ENCODE measurements at regions not wholly inside any gene's neighbourhood (a gene's known extent, or its start where the extent isn't known, plus 50 kb on each side); places are given as distances from the start of the nearest gene placed in this dataset.

DNA sequence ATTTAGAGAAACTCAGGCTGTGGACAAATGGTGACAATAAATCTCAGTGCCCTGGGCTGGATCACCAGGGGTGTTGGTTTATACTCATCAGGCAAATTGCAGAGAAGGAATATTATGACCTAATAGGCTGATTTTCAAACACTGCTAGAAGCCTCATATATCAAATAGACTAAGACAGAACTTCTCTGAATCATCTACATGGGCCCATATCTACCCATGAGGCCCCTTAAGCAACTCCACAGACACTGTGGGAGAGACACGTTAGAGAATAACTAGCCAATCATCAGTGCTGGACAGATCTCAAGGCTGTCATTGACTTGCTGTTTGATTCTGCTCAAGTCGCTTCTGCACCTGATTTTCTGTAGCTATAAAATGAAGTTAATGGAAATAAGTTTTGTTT lies 545.8 kb downstream of the SOX6 start (continued):
- TF ChIP-seq CREB1 (CRISPR knock-in tag; IDR thresholded peaks at IDR 0.05; ENCODE audit: low read depth) (no peak), EZH2phosphoT487 (IDR thresholded peaks at IDR 0.05; ENCODE audit: unreplicated experiment) (no peak)
- TF ChIP-seq, protein P1, sequence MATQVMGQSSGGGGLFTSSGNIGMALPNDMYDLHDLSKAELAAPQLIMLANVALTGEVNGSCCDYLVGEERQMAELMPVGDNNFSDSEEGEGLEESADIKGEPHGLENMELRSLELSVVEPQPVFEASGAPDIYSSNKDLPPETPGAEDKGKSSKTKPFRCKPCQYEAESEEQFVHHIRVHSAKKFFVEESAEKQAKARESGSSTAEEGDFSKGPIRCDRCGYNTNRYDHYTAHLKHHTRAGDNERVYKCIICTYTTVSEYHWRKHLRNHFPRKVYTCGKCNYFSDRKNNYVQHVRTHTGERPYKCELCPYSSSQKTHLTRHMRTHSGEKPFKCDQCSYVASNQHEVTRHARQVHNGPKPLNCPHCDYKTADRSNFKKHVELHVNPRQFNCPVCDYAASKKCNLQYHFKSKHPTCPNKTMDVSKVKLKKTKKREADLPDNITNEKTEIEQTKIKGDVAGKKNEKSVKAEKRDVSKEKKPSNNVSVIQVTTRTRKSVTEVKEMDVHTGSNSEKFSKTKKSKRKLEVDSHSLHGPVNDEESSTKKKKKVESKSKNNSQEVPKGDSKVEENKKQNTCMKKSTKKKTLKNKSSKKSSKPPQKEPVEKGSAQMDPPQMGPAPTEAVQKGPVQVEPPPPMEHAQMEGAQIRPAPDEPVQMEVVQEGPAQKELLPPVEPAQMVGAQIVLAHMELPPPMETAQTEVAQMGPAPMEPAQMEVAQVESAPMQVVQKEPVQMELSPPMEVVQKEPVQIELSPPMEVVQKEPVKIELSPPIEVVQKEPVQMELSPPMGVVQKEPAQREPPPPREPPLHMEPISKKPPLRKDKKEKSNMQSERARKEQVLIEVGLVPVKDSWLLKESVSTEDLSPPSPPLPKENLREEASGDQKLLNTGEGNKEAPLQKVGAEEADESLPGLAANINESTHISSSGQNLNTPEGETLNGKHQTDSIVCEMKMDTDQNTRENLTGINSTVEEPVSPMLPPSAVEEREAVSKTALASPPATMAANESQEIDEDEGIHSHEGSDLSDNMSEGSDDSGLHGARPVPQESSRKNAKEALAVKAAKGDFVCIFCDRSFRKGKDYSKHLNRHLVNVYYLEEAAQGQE (IDR thresholded peaks at IDR 0.05; ENCODE audit: unreplicated experiment), result no peak
- TF ChIP-seq, protein P2, sequence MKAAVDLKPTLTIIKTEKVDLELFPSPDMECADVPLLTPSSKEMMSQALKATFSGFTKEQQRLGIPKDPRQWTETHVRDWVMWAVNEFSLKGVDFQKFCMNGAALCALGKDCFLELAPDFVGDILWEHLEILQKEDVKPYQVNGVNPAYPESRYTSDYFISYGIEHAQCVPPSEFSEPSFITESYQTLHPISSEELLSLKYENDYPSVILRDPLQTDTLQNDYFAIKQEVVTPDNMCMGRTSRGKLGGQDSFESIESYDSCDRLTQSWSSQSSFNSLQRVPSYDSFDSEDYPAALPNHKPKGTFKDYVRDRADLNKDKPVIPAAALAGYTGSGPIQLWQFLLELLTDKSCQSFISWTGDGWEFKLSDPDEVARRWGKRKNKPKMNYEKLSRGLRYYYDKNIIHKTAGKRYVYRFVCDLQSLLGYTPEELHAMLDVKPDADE (IDR thresholded peaks at IDR 0.05), result no peak

DNA sequence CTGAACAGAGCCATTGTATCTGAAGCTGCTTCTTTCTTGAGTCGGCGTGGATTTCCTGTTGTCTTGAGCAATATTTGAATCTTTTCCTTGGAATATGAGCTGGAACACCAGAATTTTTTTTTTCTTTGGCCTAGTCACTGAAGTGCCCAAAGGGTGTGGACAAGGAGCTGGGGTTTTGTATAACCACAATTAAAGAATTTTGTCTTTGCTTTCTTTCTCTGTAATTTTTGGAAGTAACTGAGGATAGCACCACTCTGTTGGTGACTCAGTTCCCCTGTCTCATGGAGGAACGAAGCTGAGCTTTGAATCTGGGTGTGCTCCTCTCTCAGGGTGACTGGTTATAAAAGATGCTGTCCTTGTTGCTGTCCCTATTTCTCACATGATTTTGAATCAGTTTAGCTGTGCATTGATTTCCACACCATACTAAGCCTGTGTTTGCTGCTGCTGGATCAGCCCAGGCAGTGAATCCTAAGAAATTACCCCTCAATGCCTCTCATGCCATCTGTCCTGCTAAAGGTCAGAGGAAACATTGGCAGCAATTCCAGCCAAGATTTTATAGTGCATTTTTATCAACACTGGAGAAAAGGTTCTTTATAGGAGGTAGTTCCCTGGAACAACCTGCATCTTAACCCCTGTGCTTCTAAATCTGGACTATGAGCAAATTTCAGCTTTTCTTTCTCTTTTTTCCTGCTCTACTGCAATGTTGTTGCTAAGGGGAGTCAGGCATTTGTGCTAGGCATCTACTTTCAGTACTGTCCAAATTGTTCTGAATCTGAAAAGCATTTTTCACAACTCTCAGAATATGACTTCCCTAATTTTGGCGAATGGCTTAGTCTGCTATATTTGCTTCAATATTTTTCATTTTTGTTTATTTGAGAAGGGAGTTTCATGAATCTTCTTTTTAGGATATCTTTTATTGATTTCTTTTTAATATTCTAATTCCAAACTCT lies 540.8 kb downstream of the SOX6 start:
- H3K4me3 Mint-ChIP-seq, result no peak overlapping the region
- Histone ChIP-seq H4K20me1 (replicated peaks; ENCODE audit: insufficient read depth) (no peaks in the 10 kb centered on the region), H3K4me3 (no peak overlapping the region), H3F3A (replicated peaks; ENCODE audit: low read depth) (no peaks in the 10 kb centered on the region), H3K36me3 (ENCODE audit: insufficient read depth) (no peaks in the 10 kb centered on the region), H2AFZ (no peak overlapping the region), H3K27me3 (ENCODE audit: insufficient read depth) (no peaks in the 10 kb centered on the region), H3K79me2 (replicated peaks; ENCODE audit: insufficient read depth) (no peaks in the 10 kb centered on the region), H3K9me2 (ENCODE audit: insufficient read depth) (no peaks in the 10 kb centered on the region), H3K4me1 (ENCODE audit: insufficient read depth) (no peaks in the 10 kb centered on the region), H3K4me2 (no peak overlapping the region), H3K27ac (ENCODE audit: low read depth) (no peak overlapping the region)
- ATAC-seq (no peak), DNase-seq (ENCODE audit: low spot score) (no peak)
- H3K9me3 Mint-ChIP-seq, result no peaks in the 10 kb centered on the region
- no peaks in the 10 kb centered on the region for H3K27me3 Mint-ChIP-seq (ENCODE audit: insufficient read depth, low read depth, poor library complexity)
- no peaks in the 10 kb centered on the region for H3K36me3 Mint-ChIP-seq (ENCODE audit: low read depth)
- no peaks in the 10 kb centered on the region for H3K4me1 Mint-ChIP-seq
- H3K27ac Mint-ChIP-seq, result no peak overlapping the region
- TF ChIP-seq ZNF114 (CRISPR knock-in tag; IDR thresholded peaks at IDR 0.05) (no peak), JUNB (IDR thresholded peaks at IDR 0.05; ENCODE audit: unreplicated experiment) (no peak), NANOG (IDR thresholded peaks at IDR 0.05; ENCODE audit: borderline replicate concordance) (no peak), EZH2 (IDR thresholded peaks at IDR 0.05; ENCODE audit: low read depth, unreplicated experiment) (no peak), ZNF331 (CRISPR knock-in tag; IDR thresholded peaks at IDR 0.05; ENCODE audit: low read depth) (no peak), STAT1 (IDR thresholded peaks at IDR 0.05; ENCODE audit: unreplicated experiment) (no peak), CREB1 (CRISPR knock-in tag; IDR thresholded peaks at IDR 0.05; ENCODE audit: low read depth) (no peak)
- TF ChIP-seq, protein P2 (IDR thresholded peaks at IDR 0.05), result no peak
- TF ChIP-seq, protein P1 (IDR thresholded peaks at IDR 0.05; ENCODE audit: unreplicated experiment), result no peak
- TF ChIP-seq, protein P3, sequence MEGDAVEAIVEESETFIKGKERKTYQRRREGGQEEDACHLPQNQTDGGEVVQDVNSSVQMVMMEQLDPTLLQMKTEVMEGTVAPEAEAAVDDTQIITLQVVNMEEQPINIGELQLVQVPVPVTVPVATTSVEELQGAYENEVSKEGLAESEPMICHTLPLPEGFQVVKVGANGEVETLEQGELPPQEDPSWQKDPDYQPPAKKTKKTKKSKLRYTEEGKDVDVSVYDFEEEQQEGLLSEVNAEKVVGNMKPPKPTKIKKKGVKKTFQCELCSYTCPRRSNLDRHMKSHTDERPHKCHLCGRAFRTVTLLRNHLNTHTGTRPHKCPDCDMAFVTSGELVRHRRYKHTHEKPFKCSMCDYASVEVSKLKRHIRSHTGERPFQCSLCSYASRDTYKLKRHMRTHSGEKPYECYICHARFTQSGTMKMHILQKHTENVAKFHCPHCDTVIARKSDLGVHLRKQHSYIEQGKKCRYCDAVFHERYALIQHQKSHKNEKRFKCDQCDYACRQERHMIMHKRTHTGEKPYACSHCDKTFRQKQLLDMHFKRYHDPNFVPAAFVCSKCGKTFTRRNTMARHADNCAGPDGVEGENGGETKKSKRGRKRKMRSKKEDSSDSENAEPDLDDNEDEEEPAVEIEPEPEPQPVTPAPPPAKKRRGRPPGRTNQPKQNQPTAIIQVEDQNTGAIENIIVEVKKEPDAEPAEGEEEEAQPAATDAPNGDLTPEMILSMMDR (conservative IDR thresholded peaks at IDR 0.05; ENCODE audit: low read depth in 2 of 2), result no peak
